PC-9 (cell line): ENCODE measurements at regions not wholly inside any gene's neighbourhood (a gene's known extent, or its start where the extent isn't known, plus 50 kb on each side); places are given as distances from the start of the nearest gene placed in this dataset.
A peak's percentile ranks its signal among the peaks of the same experiment; 100 is the strongest.

Source experiments
- BruUV-seq: library from RNA; stranded (reverse); fragments of 400-500 nt; replicated peaks from 2 replicates; lab custom pipeline; 2021; lab: Mats Ljungman, UMichigan
- CTCF ChIA-PET: fragments of 300-600 bp; sonication (Branson Sonifier 250); formaldehyde crosslinking; loops from one replicate; lab custom pipeline; 2022; ENCODE audit warnings: antibody characterized with exemption; lab: Charles Lee
- POLR2A ChIA-PET: fragments of 300-600 bp; sonication (Branson Sonifier 250); formaldehyde crosslinking; loops from one replicate; lab custom pipeline; 2022; ENCODE audit warnings: antibody characterized with exemption; ENCODE audit not compliant: unreplicated experiment; lab: Charles Lee
- DNase-seq, 2 experiments: peaks; one replicate each; pipeline versions ENCODE4 v3.0.0 to v3.0.0-alpha.2; 2015 to 2022; ENCODE audit warnings: mixed read lengths in 1 of 2
- H2AFZ ChIP-seq: fragments of 200-600 bp; sonication (generic); 2 replicates; pipeline ENCODE4 v1.8.1; 2017; ENCODE audit warnings: antibody characterized with exemption
- H3F3A ChIP-seq: fragments of 200-600 bp; sonication (generic); 2 replicates; pipeline ENCODE4 v1.8.1; 2017; ENCODE audit warnings: antibody characterized with exemption, mild to moderate bottlenecking, low read depth; ENCODE audit not compliant: insufficient read depth
- H3K27ac ChIP-seq: fragments of 200-600 bp; sonication (generic); 2 replicates; pipeline ENCODE4 v1.6.1; 2016; ENCODE audit warnings: mixed run types
- H3K27me3 ChIP-seq: fragments of 200-600 bp; sonication (generic); 2 replicates; pipeline ENCODE4 v1.6.1; 2016; ENCODE audit warnings: low read depth, mixed run types; ENCODE audit not compliant: insufficient read depth
- H3K36me3 ChIP-seq: fragments of 200-600 bp; sonication (generic); 2 replicates; pipeline ENCODE4 v1.6.1; 2016; ENCODE audit warnings: low read depth, mixed run types
- H3K4me1 ChIP-seq: fragments of 200-600 bp; sonication (generic); replicated peaks from 2 replicates; pipeline ENCODE4 v1.6.1; 2016; ENCODE audit warnings: mixed run types; ENCODE audit not compliant: insufficient read depth
- H3K4me2 ChIP-seq: fragments of 200-600 bp; sonication (generic); 2 replicates; pipeline ENCODE4 v1.6.1; 2017; ENCODE audit warnings: mixed run types
- H3K4me3 ChIP-seq: fragments of 200-600 bp; sonication (generic); 2 replicates; pipeline ENCODE4 v1.6.1; 2016; ENCODE audit warnings: mixed run types
- H3K79me2 ChIP-seq: fragments of 200-600 bp; sonication (generic); 2 replicates; pipeline ENCODE4 v1.6.1; 2017; ENCODE audit warnings: low read depth, mixed run types
- H3K9me2 ChIP-seq: fragments of 200-600 bp; sonication (generic); 2 replicates; pipeline ENCODE4 v1.8.1; 2017; ENCODE audit warnings: mild to moderate bottlenecking; ENCODE audit not compliant: insufficient read depth
- H3K9me3 ChIP-seq: fragments of 200-600 bp; sonication (generic); 2 replicates; pipeline ENCODE4 v1.8.1; 2016; ENCODE audit warnings: low read depth; ENCODE audit not compliant: insufficient read depth
- H4K20me1 ChIP-seq: fragments of 200-600 bp; sonication (generic); 2 replicates; pipeline ENCODE4 v1.8.1; 2017; ENCODE audit not compliant: insufficient read depth
- EZH2 ChIP-seq: fragments of 200-600 bp; sonication (generic); IDR thresholded peaks from 2 replicates; pipeline ENCODE4 v1.8.0; 2017; ENCODE audit warnings: antibody characterized with exemption, low read depth
- intact Hi-C: fragments of 100-400 bp; cut with micrococcal nuclease; formaldehyde crosslinking; loops from one replicate; pipeline ENCODE4 v1.10.0; 2022; ENCODE audit not compliant: unreplicated experiment
- TF ChIP-seq, protein P1 (sequence below): fragments of 200-600 bp; sonication (generic); conservative IDR thresholded peaks from 2 replicates; pipeline ENCODE4 v1.6.1; 2017; ENCODE audit warnings: mixed run types, antibody characterized with exemption, mild to moderate bottlenecking, moderate library complexity

DNA sequence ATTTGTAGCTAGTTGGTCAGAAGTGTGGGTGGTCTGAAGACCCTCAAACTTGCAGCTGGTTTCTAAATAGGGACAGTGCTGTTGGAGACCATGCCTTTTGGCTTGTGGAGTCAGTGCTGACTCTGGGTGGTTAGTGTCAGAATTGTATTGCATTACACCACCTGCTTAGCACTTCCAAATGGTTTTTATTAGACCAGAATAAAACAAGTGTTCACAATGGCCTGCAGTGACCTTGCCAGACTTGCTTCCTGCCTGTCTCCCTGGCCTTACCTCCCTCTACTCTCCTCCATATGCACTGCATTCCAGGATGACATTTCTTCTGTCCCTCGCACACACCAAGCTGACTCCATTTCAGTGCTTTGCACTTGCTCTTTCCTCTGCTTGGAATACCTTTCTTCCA, 72.7 kb upstream of the CNIH3 start:
- peak overlapping the region; percentile 19; the same call in 1 of the 2 replicates for H3K4me3 ChIP-seq
- H4K20me1 ChIP-seq = no peaks in the 10 kb centered on the region
- peaks cover 30% of the 10 kb centered on the region for H3F3A ChIP-seq
- H3K36me3 ChIP-seq = no peaks in the 10 kb centered on the region
- TF ChIP-seq EZH2 = no peak
- TF ChIP-seq, protein P1, sequence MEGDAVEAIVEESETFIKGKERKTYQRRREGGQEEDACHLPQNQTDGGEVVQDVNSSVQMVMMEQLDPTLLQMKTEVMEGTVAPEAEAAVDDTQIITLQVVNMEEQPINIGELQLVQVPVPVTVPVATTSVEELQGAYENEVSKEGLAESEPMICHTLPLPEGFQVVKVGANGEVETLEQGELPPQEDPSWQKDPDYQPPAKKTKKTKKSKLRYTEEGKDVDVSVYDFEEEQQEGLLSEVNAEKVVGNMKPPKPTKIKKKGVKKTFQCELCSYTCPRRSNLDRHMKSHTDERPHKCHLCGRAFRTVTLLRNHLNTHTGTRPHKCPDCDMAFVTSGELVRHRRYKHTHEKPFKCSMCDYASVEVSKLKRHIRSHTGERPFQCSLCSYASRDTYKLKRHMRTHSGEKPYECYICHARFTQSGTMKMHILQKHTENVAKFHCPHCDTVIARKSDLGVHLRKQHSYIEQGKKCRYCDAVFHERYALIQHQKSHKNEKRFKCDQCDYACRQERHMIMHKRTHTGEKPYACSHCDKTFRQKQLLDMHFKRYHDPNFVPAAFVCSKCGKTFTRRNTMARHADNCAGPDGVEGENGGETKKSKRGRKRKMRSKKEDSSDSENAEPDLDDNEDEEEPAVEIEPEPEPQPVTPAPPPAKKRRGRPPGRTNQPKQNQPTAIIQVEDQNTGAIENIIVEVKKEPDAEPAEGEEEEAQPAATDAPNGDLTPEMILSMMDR = no peak
- BruUV-seq = TSS peak; percentile 81
- 0 out of 2 replicates have a peak, but pooled peaks cover 3% of the 10 kb centered on the region for H3K9me3 ChIP-seq
- no peaks in the 10 kb centered on the region for H3K27me3 ChIP-seq
- H3K27ac ChIP-seq = peak overlapping the region; percentile 98
- CTCF ChIA-PET = interaction anchor here (1.1 kb wide), 2 partner anchors 21 to 29 kb away, joined by 3 to 6 read pairs; no protein-coding TSS in a partner anchor
- H2AFZ ChIP-seq = peak overlapping the region; percentile 51; the same call in 1 of the 2 replicates
- POLR2A ChIA-PET = interaction anchor here (0.6 to 0.7 kb wide), 2 partner anchors 20 to 683 kb away, joined by 3 to 5 read pairs; no protein-coding TSS in a partner anchor
- no peaks in the 10 kb centered on the region for H3K9me2 ChIP-seq
- H3K4me1 ChIP-seq = peaks cover 46% of the 10 kb centered on the region
- H3K79me2 ChIP-seq = no peaks in the 10 kb centered on the region
- peak overlapping the region; percentile 71 for H3K4me2 ChIP-seq
- intact Hi-C loops = loop anchor here (1.0 kb wide), 1 partner anchor 22 kb away; no protein-coding TSS in a partner anchor
- peak; percentile 9 to 34 for DNase-seq

DNA sequence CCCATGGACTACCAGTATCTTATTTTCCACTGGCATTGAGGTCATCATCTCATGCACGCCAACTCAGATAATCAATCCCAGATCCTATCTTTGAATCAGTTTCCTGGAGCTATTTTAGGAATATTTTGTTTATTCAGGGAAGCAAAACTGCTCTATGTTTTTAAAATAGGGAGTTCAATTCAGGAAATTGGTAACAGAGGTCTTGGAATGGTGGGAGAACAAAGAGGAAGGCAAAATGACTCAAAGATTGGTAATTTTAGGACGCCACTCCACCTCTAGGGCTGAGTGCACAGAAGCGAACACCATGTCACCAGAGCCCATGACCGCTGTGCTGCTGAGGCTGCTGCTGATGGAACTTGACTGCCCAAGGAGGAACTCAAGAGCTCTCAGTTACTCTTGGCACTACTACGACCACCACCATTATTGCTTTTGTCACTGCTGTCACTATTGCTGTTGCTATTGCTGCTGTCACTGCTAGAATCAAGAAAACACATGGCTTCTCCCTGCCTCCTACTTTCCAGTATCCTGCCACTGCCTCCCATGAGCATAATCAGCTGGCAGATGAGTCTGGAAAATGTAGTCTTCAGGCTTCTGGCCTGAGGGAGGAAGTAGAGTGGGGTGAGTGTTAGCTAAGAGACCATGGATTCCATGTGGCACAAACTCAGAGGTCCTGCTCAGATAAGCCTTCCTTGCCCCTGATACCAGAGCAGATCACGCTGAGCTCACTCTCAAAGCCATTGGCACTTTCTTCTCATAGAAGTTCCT, 71.6 kb upstream of the CNIH3 start:
- CTCF ChIA-PET = no interaction called here
- Histone ChIP-seq H3K9me3 (0 out of 2 replicates have a peak, but pooled peaks cover 3% of the 10 kb centered on the region), H3K9me2 (no peaks in the 10 kb centered on the region), H3K27ac (peak overlapping the region; percentile 98), H4K20me1 (no peaks in the 10 kb centered on the region), H3K4me1 (peaks cover 46% of the 10 kb centered on the region), H3K27me3 (no peaks in the 10 kb centered on the region), H3F3A (peaks cover 30% of the 10 kb centered on the region), H3K4me2 (peak overlapping the region; percentile 71), H3K36me3 (no peaks in the 10 kb centered on the region), H3K79me2 (no peaks in the 10 kb centered on the region), H3K4me3 (no peak overlapping the region), H2AFZ (no peak overlapping the region)
- no peak for DNase-seq
- POLR2A ChIA-PET = no interaction called here
- intact Hi-C loops = no loop called here
- no TSS peak for BruUV-seq
- TF ChIP-seq EZH2 = no peak
- TF ChIP-seq, protein P1 = no peak

DNA sequence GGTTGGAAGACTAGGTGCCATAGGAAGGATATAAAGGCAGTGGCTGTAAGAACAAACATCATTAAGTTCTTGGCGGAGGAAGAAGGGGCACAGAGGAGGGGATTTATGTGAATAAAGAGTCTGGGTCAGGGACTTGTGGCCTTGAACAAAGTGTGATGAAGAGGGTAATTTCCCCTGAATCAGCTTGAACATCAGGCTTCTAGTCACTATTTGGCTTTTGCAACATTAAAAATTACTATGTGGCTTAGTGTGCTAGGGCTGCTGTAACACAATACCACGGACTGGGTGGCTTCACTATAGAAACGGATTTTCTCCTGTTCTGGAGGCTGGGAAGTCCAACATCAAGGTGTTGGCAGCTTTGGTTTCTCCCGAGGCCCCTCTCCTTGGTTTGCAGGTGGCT, 70.5 kb upstream of the CNIH3 start:
- H3K79me2 ChIP-seq = no peaks in the 10 kb centered on the region
- BruUV-seq = no TSS peak
- H3F3A ChIP-seq = peaks cover 30% of the 10 kb centered on the region
- H3K4me2 ChIP-seq = no peak overlapping the region
- TF ChIP-seq, protein P1 = no peak
- no peak for TF ChIP-seq EZH2
- H3K4me1 ChIP-seq = peaks cover 46% of the 10 kb centered on the region
- intact Hi-C loops = no loop called here
- no peaks in the 10 kb centered on the region for H3K9me2 ChIP-seq
- DNase-seq = no peak
- no peak overlapping the region for H3K4me3 ChIP-seq
- CTCF ChIA-PET = no interaction called here
- no peaks in the 10 kb centered on the region for H4K20me1 ChIP-seq
- peak overlapping the region; percentile 98 for H3K27ac ChIP-seq
- H3K36me3 ChIP-seq = no peaks in the 10 kb centered on the region; the same call in 1 of the 2 replicates
- no peak overlapping the region for H2AFZ ChIP-seq
- H3K27me3 ChIP-seq = no peaks in the 10 kb centered on the region
- H3K9me3 ChIP-seq = 0 out of 2 replicates have a peak, but pooled peaks cover 3% of the 10 kb centered on the region
- POLR2A ChIA-PET = no interaction called here
